ENCODE measurements at regions not wholly inside any gene's neighbourhood (a gene's known extent, or its start where the extent isn't known, plus 50 kb on each side); places are given as distances from the start of the nearest gene placed in this dataset.
"Not testable (repeated sequence)": the region's sequence is repeated elsewhere in the genome, so short reads cannot be mapped to it uniquely, and the experiment has no call there.

DNA sequence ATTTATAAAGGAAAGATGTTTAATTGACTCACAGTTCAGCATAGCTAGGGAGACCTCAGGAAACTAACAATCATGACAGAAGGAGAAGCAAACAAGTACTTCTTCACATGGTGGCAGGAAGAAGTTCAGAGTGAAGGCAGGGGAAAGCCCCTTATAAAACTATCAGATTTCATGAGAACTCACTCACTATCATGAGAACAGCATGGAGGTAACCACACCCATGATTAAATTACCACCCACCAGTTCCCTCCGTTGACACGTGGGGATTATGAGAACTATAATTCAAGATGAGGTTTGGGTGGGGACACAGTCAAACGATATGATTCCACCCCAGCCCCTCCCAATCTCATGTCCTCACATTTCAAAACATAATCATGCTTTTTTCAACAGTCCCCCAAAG lies 124.2 kb upstream of the PCGF5 start:
- Mint-ChIP-seq H3K27ac (no peak overlapping the region), H3K4me1 (no peaks in the 10 kb centered on the region), H3K27me3 (peaks cover 11% of the 10 kb centered on the region), H3K4me3 (no peak overlapping the region), H3K36me3 (ENCODE audit: low read depth) (peaks cover 4% of the 10 kb centered on the region)
- ATAC-seq (no peak), DNase-seq (no peak)
- H3K9me3 ChIP-seq (ENCODE audit: control insufficient read depth, low read length, poor library complexity, severe bottlenecking) = no peaks in the 10 kb centered on the region

DNA sequence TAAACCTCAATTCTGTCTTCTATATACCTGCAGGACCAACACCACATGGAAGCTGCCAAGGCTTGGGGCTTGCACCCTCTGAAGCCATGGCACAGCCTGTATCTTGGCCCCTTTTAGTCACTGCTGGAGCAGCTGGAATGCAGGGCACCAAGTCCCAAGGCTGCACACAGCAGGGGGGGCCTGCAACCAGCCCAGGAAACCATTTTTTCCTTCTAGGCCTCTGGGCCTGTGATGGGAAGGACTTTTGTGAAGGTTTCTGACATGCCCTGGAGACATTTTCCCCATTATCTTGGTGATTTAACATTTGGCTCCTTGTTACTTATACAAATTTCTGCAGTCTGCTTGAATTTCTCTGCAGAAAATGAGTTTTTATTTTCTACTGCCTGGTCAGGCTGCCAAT lies 123.2 kb upstream of the PCGF5 start:
- Mint-ChIP-seq H3K4me3 (no peak overlapping the region), H3K4me1 (no peaks in the 10 kb centered on the region), H3K27ac (no peak overlapping the region), H3K27me3 (peaks cover 11% of the 10 kb centered on the region), H3K36me3 (ENCODE audit: low read depth) (peaks cover 4% of the 10 kb centered on the region)
- no peaks in the 10 kb centered on the region for H3K9me3 ChIP-seq (ENCODE audit: control insufficient read depth, low read length, poor library complexity, severe bottlenecking)
- ATAC-seq (no peak), DNase-seq (no peak)

DNA sequence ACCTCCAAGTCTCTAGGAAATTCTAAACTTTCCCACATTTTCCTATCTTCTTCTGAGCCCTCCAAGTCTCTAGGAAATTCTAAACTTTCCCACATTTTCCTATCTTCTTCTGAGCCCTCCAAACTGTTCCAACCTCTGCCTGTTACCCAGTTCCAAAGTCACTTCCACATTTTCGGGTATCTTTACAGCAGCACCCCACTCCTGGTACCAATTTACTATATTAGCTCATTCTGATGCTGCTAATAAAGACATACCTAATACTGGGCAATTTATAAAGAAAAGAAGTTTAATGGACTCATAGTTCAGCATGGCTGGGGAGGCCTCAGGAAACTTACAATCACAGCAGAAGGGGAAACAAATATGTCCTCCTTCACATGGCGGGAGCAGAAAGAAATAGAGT lies 122.4 kb upstream of the PCGF5 start:
- ATAC-seq; H3K4me1 Mint-ChIP-seq; H3K36me3 Mint-ChIP-seq (ENCODE audit: low read depth); H3K9me3 ChIP-seq (ENCODE audit: control insufficient read depth, low read length, poor library complexity, severe bottlenecking); H3K4me3 Mint-ChIP-seq; H3K27ac Mint-ChIP-seq; DNase-seq: not testable (repeated sequence)
- H3K27me3 Mint-ChIP-seq = peaks cover 11% of the 10 kb centered on the region

DNA sequence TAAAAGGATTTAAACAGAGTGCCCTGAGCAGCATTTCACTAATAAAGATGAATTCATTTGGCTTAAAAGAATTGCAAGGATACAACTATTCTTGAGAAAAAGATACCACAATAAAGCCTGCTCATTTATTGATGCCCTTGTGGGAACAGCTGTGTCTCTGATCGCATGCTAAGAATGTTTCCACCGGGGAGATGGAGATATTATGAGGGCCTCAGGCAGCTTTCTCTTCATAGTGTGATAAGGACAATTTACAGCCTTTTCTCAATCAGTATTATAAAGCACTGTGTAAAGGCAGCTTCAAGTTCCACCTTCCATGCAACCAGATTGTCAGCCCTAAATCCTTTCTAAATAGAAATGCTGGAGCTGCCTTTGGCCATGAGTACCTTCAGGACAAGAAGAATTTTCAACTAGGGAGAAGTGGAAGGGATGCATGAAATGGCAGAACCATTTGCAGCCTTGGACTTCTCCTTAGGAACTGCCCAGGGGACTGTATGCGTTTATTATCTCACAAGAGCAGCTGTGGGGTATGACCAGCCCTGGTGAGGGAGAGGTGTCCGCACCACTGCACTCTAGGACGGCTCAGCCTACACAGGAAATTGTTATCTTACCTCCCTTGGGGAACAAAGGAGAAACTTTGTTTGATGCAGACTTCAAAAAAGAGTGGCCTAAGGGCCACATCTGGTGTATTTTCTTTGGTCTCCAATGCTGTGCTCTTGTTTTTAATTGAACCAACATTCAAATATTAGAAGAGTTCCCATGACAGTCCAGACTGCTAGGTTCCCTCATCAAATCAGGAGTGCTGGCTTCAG lies 116.9 kb upstream of the PCGF5 start:
- no peak for ATAC-seq
- H3K9me3 ChIP-seq (ENCODE audit: control insufficient read depth, low read length, poor library complexity, severe bottlenecking) = no peaks in the 10 kb centered on the region
- no peaks in the 10 kb centered on the region for H3K27me3 Mint-ChIP-seq
- no peak overlapping the region for H3K4me3 Mint-ChIP-seq
- H3K36me3 Mint-ChIP-seq (ENCODE audit: low read depth) = no peaks in the 10 kb centered on the region
- no peak overlapping the region for H3K27ac Mint-ChIP-seq
- no peaks in the 10 kb centered on the region for H3K4me1 Mint-ChIP-seq
- DNase-seq = no peak

DNA sequence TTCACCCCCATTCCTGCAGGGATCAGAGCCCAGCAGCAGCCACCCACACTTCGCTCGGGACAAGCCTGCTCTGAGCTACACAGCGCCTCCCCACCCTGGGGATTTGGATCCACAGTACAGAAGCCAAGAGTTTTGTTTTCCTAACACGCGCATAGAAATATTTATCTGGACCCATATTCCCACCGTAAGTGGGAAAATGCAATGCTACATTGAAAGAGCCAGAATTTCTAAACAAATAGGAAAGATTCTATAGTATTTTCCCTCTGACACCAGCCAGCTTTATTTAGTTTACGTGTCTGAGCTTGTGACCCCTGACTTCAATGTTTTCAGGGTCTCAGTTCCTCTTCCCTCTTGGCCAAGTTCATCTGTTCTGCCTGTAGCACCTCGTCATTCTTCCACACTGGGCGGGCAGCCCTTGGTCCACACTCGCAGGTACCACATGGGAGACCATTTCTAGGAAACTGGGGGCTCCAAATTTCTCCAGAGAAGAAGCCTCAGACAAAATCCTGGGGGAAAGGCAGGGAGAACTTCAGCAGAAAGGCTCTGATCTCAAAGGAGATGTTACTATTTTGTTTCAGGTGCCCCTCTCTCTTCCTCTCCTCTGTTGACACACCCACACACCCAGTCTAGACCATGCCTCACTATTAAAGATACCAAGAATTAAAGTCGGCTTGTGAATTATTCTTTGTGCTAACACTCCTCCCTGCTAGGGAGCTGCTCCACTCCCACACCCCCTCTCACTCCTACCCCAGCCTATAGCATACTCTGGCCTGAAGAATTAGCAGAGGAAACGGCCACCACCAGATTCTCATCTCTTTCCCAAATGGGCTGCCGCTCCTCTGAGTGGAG lies 116.0 kb upstream of the PCGF5 start:
- DNase-seq (no peak), ATAC-seq (no peak)
- no peaks in the 10 kb centered on the region for H3K36me3 Mint-ChIP-seq (ENCODE audit: low read depth)
- H3K27me3 Mint-ChIP-seq = no peaks in the 10 kb centered on the region
- no peaks in the 10 kb centered on the region for H3K9me3 ChIP-seq (ENCODE audit: control insufficient read depth, low read length, poor library complexity, severe bottlenecking)
- no peak overlapping the region for H3K27ac Mint-ChIP-seq
- H3K4me1 Mint-ChIP-seq = no peaks in the 10 kb centered on the region
- no peak overlapping the region for H3K4me3 Mint-ChIP-seq

DNA sequence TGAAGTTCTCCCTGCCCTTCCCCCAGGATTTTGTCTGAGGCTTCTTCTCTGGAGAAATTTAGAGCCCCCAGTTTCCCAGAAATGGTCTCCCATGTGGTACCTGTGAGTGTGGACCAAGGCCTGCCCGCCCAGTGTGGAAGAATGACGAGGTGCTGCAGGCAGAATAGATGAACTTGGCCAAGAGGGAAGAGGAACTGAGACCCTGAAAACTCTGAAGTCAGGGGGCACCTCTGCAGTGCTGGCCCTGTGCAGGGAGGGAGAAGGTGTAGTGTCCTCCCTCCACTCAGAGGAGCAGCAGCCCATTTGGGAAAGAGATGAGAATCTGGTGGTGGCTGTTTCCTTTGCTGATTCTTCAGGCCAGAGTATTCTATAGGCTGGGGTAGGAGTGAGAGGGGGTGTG lies 115.2 kb upstream of the PCGF5 start:
- H3K27ac Mint-ChIP-seq = no peak overlapping the region
- no peaks in the 10 kb centered on the region for H3K4me1 Mint-ChIP-seq
- no peak overlapping the region for H3K4me3 Mint-ChIP-seq
- DNase-seq (no peak), ATAC-seq (no peak)
- no peaks in the 10 kb centered on the region for H3K9me3 ChIP-seq (ENCODE audit: control insufficient read depth, low read length, poor library complexity, severe bottlenecking)
- no peaks in the 10 kb centered on the region for H3K36me3 Mint-ChIP-seq (ENCODE audit: low read depth)
- no peaks in the 10 kb centered on the region for H3K27me3 Mint-ChIP-seq

DNA sequence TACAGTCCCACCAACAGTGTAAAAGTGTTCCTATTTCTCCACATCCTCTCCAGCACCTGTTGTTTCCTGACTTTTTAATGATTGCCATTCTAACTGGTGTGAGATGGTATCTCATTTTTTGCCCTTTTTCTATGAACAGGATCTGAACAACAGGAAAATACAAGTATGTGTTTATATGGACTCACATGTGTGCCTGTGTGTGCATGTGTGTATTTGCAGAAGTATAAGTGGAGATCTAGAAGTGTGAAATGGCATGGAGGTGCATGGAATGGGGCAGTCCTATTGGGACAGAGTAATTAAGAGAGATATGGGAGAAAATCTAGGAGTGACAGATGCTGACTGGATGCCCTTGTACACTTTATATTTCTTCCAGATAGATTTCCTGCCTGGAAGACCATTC lies 111.6 kb upstream of the PCGF5 start:
- Mint-ChIP-seq H3K4me3 (no peak overlapping the region), H3K27me3 (no peaks in the 10 kb centered on the region), H3K27ac (no peak overlapping the region), H3K36me3 (ENCODE audit: low read depth) (no peaks in the 10 kb centered on the region), H3K4me1 (no peaks in the 10 kb centered on the region)
- no peaks in the 10 kb centered on the region for H3K9me3 ChIP-seq (ENCODE audit: control insufficient read depth, low read length, poor library complexity, severe bottlenecking)
- DNase-seq = no peak
- ATAC-seq = no peak

DNA sequence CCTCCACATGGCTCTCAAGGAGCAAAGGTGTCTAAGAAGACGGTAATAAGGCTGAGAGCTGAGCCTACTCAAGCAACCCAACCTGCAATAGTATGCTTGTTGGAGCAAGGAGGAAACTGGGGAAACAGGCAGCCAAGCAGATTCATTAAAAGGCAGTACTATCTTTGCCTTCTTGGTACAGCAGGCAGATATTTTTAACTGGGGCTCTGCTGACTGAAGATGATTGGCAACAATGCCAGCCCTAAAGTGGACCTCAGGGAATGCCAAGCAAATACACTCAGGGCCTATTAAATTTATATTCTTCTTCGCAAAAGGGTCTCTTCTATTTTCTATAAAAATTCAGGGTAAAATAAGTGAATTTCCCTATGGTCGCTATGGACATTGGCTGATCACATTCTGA lies 109.4 kb upstream of the PCGF5 start:
- H3K4me3 Mint-ChIP-seq = no peak overlapping the region
- H3K27me3 Mint-ChIP-seq = no peaks in the 10 kb centered on the region
- H3K4me1 Mint-ChIP-seq = no peaks in the 10 kb centered on the region
- H3K9me3 ChIP-seq (ENCODE audit: control insufficient read depth, low read length, poor library complexity, severe bottlenecking) = no peaks in the 10 kb centered on the region
- no peak overlapping the region for H3K27ac Mint-ChIP-seq
- DNase-seq (no peak), ATAC-seq (no peak)
- H3K36me3 Mint-ChIP-seq (ENCODE audit: low read depth) = no peaks in the 10 kb centered on the region

DNA sequence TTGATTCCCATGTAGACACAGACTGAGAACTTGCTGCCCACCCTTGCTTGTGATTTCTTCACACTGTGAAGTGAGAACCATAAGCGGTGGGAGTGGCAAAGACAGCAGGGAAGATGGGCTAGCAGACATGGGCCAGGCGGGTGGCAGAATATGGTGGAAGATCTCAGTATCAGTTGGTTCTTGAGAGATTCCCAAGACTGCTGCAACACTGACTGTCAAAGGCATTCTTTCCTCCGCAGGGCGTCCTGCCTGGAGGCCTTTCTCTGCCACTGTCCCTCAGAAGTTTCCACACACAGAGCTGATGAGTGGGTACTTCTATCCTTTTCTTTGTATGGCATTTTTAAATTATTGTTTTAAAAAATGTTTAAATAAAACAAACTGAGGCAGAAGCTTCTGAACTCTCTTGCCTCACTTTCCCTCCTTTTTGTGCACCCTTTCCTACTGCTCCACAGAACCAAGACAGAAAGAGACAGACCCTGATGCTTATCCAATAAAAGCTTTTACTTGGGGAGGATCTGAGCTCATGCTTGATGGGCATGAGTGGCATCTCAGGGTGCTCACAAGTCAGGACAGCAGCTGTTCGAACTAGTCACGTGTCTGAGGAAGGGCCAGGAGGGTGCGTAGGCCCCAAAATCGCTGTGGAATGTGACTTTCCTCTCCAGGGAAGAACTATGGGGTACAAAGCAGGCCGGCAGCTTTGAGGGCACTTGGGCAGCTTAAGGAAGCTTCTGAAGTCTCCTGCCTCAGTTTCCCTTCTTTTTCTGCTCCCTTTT lies 104.7 kb upstream of the PCGF5 start:
- peaks cover 7% of the 10 kb centered on the region for H3K4me1 Mint-ChIP-seq
- H3K27me3 Mint-ChIP-seq = peaks cover 5% of the 10 kb centered on the region
- H3K36me3 Mint-ChIP-seq (ENCODE audit: low read depth) = no peaks in the 10 kb centered on the region
- DNase-seq = no peak
- ATAC-seq = no peak
- H3K4me3 Mint-ChIP-seq = no peak overlapping the region
- no peaks in the 10 kb centered on the region for H3K9me3 ChIP-seq (ENCODE audit: control insufficient read depth, low read length, poor library complexity, severe bottlenecking)
- H3K27ac Mint-ChIP-seq = no peak overlapping the region

DNA sequence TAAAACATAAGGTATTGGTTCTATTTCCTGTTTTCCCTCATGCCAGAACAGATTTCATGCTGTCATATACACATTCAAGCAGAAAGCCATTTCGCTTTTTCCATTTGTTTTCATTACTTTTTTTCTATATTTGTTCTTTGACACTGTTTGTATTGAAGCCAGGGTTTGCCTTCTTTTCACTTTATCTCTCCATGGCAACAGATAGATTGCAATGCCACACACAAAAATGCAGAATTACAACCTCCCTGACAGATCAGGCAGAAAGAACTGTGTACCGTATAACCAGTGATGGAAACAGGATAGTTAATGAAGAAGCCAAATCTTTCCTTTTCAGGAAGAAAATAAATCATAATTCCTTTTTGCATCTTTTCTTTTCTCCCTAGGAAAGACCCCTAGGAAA lies 103.0 kb upstream of the PCGF5 start:
- Mint-ChIP-seq H3K4me3 (no peak overlapping the region), H3K36me3 (ENCODE audit: low read depth) (no peaks in the 10 kb centered on the region), H3K27me3 (peaks cover 9% of the 10 kb centered on the region), H3K4me1 (peaks cover 7% of the 10 kb centered on the region), H3K27ac (no peak overlapping the region)
- H3K9me3 ChIP-seq (ENCODE audit: control insufficient read depth, low read length, poor library complexity, severe bottlenecking) = no peaks in the 10 kb centered on the region
- DNase-seq = no peak
- no peak for ATAC-seq

DNA sequence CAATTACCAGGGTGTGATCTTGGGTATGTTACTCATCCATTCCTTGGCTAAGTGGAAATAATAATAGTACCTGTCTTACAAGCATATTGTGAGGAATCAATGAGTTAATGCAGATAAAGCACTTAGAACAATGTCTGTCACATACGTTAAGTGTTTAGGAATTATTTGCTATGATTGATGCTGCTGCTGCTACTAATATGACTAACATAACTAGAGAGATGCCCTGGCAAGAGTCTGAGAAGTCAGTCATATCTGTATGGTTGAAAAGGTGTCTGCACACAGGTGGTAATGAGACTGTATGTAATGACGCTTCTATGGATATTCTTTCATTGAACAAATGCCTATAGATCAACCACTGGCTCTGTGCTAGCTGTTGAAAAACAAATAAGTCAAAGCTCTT lies 100.1 kb upstream of the PCGF5 start:
- Mint-ChIP-seq H3K4me1 (peaks cover 7% of the 10 kb centered on the region), H3K36me3 (ENCODE audit: low read depth) (peaks cover 5% of the 10 kb centered on the region), H3K27me3 (peaks cover 29% of the 10 kb centered on the region), H3K4me3 (no peak overlapping the region), H3K27ac (no peak overlapping the region)
- no peak for ATAC-seq
- no peaks in the 10 kb centered on the region for H3K9me3 ChIP-seq (ENCODE audit: control insufficient read depth, low read length, poor library complexity, severe bottlenecking)
- DNase-seq = no peak

DNA sequence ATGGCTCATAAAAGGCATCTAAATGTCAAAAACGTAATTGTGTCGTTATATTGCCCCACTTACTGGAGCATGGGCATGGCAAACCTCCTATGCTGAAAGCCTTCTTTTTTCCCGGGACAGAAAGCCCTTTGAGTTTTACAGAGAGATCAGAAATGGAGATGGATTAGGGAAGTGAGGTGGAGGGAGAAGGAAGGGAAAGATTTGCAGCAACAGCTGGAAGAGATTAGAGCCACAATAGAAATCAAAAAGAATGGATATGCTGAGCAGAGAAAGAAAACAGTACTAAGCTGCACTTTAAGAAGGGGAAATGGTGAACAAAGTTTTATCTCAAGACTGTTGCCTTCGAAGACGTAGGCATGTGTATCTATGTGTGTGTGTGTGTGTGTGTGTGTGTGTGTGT lies 97.2 kb upstream of the PCGF5 start:
- Mint-ChIP-seq H3K27ac (no peak overlapping the region), H3K4me1 (peaks cover 7% of the 10 kb centered on the region), H3K27me3 (peaks cover 29% of the 10 kb centered on the region), H3K36me3 (ENCODE audit: low read depth) (peaks cover 5% of the 10 kb centered on the region), H3K4me3 (no peak overlapping the region)
- DNase-seq = no peak
- ATAC-seq = no peak
- H3K9me3 ChIP-seq (ENCODE audit: control insufficient read depth, low read length, poor library complexity, severe bottlenecking) = no peaks in the 10 kb centered on the region

DNA sequence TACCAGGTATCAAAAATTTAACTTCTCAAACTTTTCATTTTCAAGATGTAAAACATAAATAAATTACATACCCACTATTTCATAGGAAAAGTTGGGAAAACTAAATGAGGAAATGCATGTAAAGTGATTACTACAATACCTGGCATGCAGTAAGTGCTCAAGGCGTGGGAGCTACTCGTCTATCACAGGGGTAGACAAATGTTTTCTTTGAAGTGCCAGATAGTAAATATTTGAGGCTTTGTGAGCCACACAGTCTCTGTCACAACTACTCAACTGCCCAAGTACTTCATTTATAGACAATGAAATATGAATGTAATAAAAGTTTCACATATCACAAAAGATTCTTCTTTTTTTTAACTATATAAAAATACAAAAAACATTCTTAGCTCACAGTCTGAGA lies 96.4 kb upstream of the PCGF5 start:
- no peak overlapping the region for H3K27ac Mint-ChIP-seq
- peaks cover 5% of the 10 kb centered on the region for H3K36me3 Mint-ChIP-seq (ENCODE audit: low read depth)
- H3K27me3 Mint-ChIP-seq = peaks cover 29% of the 10 kb centered on the region
- DNase-seq = no peak
- no peak for ATAC-seq
- H3K4me1 Mint-ChIP-seq = peaks cover 7% of the 10 kb centered on the region
- H3K9me3 ChIP-seq (ENCODE audit: control insufficient read depth, low read length, poor library complexity, severe bottlenecking) = no peaks in the 10 kb centered on the region
- H3K4me3 Mint-ChIP-seq = no peak overlapping the region

Measured in T-helper 17 cell (primary cell).